ENCODE measurements at regions not wholly inside any gene's neighbourhood (a gene's known extent, or its start where the extent isn't known, plus 50 kb on each side); places are given as distances from the start of the nearest gene placed in this dataset.

DNA sequence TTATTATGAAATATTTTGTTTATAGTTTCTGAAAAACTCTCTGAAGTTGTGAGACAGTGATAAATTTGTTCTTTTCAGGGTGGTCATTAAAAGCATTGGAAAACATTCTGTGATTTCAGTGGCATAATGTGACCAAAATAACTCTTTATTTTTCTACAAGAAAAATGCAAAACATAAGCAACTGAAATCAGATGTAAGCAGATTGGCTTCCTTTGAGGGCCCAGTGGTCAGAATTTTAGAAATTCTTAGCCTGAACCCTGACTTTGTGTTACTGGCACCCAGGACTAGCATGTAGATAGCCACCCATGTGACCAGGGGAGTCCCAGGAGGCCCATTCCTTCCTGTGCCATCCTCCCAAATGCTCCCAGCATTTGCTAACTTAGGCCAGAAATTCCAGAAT, 145.6 kb upstream of the SLC38A2 start:
- TF ChIP-seq EZH2phosphoT487 (IDR thresholded peaks at IDR 0.05; ENCODE audit: borderline replicate concordance, low read length), result no peak
- TF ChIP-seq, protein P1, sequence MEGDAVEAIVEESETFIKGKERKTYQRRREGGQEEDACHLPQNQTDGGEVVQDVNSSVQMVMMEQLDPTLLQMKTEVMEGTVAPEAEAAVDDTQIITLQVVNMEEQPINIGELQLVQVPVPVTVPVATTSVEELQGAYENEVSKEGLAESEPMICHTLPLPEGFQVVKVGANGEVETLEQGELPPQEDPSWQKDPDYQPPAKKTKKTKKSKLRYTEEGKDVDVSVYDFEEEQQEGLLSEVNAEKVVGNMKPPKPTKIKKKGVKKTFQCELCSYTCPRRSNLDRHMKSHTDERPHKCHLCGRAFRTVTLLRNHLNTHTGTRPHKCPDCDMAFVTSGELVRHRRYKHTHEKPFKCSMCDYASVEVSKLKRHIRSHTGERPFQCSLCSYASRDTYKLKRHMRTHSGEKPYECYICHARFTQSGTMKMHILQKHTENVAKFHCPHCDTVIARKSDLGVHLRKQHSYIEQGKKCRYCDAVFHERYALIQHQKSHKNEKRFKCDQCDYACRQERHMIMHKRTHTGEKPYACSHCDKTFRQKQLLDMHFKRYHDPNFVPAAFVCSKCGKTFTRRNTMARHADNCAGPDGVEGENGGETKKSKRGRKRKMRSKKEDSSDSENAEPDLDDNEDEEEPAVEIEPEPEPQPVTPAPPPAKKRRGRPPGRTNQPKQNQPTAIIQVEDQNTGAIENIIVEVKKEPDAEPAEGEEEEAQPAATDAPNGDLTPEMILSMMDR (conservative IDR thresholded peaks at IDR 0.05; ENCODE audit: low read depth, low read length), result no peak

All from PC-3 (cell line).